HG03457 (cell line): ENCODE measurements at regions not wholly inside any gene's neighbourhood (a gene's known extent, or its start where the extent isn't known, plus 50 kb on each side); places are given as distances from the start of the nearest gene placed in this dataset.
"Not testable (repeated sequence)": the region's sequence is repeated elsewhere in the genome, so short reads cannot be mapped to it uniquely, and the experiment has no call there.

ENCODE experiments used
- ATAC-seq: cut with Tn5 transposase; IDR thresholded peaks from one replicate; pipeline ENCODE4 v1.9.1; 2021; ENCODE audit warnings: moderate number of reproducible peaks; ENCODE audit not compliant: unreplicated experiment

GRCh38 chr4:27075603-27076002, 215.0 kb downstream of the STIM2 start:
- ATAC-seq: not testable (repeated sequence)

GRCh38 chr4:27078934-27079455, 218.4 kb downstream of the STIM2 start:
- ATAC-seq: no peak

- peak; percentile 67 for ATAC-seq
Measured at GRCh38 chr4:27081675-27082586, 221.3 kb downstream of the STIM2 start.

- no peak for ATAC-seq
Measured at GRCh38 chr4:27082776-27083175, 222.1 kb downstream of the STIM2 start.

- ATAC-seq: no peak
Measured at GRCh38 chr4:27084685-27085361, 224.2 kb downstream of the STIM2 start.

GRCh38 chr4:27085396-27085795, 224.8 kb downstream of the STIM2 start:
- no peak for ATAC-seq

- ATAC-seq: no peak
Measured at GRCh38 chr4:27087306-27088045, 226.8 kb downstream of the STIM2 start.

GRCh38 chr4:27088491-27088890, 227.8 kb downstream of the STIM2 start:
- no peak for ATAC-seq

- ATAC-seq: no peak
Measured at GRCh38 chr4:27089186-27089585, 228.5 kb downstream of the STIM2 start.

GRCh38 chr4:27090406-27090805, 229.8 kb downstream of the STIM2 start:
- no peak for ATAC-seq

- no peak for ATAC-seq
Measured at GRCh38 chr4:27094224-27094623, 233.6 kb downstream of the STIM2 start.

GRCh38 chr4:27094783-27095182, 234.1 kb downstream of the STIM2 start:
- ATAC-seq: no peak

- no peak for ATAC-seq
Measured at GRCh38 chr4:27096142-27096824, 235.6 kb downstream of the STIM2 start.

- no peak for ATAC-seq
Measured at GRCh38 chr4:27098034-27098433, 237.4 kb downstream of the STIM2 start.

GRCh38 chr4:27100713-27101112, 240.1 kb downstream of the STIM2 start:
- no peak for ATAC-seq

GRCh38 chr4:27101126-27101525, 240.5 kb downstream of the STIM2 start:
- ATAC-seq: no peak

- ATAC-seq: no peak
Measured at GRCh38 chr4:27101561-27101960, 240.9 kb downstream of the STIM2 start.

GRCh38 chr4:27111627-27112026, 251.0 kb downstream of the STIM2 start:
- no peak for ATAC-seq

GRCh38 chr4:27112587-27112986, 251.9 kb downstream of the STIM2 start:
- ATAC-seq: no peak

GRCh38 chr4:27115221-27115620, 254.6 kb downstream of the STIM2 start:
- no peak for ATAC-seq

- ATAC-seq: no peak
Measured at GRCh38 chr4:27117453-27117852, 256.8 kb downstream of the STIM2 start.
